ENCODE measurements at regions not wholly inside any gene's neighbourhood (a gene's known extent, or its start where the extent isn't known, plus 50 kb on each side); places are given as distances from the start of the nearest gene placed in this dataset.

- no peak for DNase-seq (ENCODE audit: low read depth)
Measured at GRCh38 chr20:60126975-60127374, 168.8 kb downstream of the CDH26 start.

GRCh38 chr20:60131375-60131774 is 173.2 kb downstream of the CDH26 start:
- no peak for DNase-seq (ENCODE audit: low read depth)

DNA sequence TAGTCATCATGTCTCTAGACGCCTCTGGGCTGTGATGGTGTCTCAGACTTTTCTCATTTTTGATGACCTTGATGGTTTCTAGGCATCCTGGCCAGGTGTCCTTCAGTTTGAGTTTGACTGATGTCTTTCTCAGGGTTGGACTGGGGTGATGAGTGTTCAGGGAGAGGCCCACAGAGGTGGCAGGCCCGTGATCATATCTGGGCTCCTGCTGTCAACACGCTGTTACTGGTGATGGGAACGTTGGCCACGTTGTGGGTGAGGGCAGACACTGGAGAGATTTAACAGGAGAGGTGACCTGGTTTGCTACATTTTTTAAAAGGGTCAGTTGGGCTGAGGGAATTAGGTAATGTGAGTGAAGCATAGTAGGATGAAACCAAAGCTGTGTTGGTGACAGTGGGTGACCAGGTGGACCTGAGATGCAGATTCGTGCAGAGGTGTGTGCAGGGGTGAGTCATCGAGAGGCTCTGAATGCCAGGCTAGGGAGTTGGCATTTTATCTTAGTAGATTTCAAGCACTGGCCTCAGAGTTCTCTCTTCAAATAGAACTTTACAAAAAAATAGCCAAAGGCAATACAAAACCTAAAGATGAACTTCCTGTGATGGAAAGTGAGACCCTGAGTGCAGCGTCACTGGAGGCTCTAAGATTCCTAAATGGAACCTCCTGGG is 174.1 kb downstream of the CDH26 start:
- DNase-seq (ENCODE audit: low read depth), result no peak

DNA sequence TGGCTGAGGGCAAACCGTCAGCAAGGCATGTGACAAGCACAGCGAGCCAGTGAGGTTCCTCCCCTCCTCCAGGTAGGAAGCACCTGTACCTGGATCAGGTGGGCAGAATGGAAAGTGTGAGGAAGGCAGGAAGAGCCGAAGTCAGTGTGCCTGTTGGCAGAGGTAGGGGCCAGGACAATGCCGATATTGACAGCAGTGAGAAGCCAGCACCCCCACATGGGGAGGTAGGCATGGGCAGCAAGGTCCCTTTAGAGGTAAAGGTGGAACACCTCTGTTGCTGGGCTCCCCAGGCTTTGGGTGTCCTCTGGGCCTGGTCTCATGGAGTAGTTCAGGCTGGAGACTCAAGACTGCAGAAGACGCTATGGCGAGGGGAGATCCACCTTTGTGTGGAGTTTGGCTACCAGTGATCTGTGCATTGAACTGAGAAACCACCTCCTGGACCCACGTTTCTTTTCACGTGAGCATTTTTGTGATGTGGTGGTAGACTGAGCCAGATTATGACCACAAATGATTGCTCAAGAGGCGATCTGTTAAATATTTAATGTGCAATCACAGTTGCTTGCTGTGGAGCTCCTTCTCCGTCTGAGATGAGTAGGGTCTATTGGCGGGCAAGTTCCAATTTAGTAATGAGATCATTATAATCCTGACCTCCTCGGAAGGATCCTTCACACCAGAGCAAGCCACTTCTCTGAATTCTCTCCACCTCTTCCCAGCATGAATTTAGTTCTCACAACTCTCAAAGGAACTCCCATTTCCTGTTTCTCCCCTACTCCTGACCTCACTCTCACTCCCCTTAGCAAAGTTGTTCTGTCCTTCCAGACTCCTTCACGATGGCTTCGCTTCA is 174.8 kb downstream of the CDH26 start:
- no peak for DNase-seq (ENCODE audit: low read depth)

GRCh38 chr20:60135276-60135675 is 177.1 kb downstream of the CDH26 start:
- DNase-seq (ENCODE audit: low read depth), result no peak

DNA sequence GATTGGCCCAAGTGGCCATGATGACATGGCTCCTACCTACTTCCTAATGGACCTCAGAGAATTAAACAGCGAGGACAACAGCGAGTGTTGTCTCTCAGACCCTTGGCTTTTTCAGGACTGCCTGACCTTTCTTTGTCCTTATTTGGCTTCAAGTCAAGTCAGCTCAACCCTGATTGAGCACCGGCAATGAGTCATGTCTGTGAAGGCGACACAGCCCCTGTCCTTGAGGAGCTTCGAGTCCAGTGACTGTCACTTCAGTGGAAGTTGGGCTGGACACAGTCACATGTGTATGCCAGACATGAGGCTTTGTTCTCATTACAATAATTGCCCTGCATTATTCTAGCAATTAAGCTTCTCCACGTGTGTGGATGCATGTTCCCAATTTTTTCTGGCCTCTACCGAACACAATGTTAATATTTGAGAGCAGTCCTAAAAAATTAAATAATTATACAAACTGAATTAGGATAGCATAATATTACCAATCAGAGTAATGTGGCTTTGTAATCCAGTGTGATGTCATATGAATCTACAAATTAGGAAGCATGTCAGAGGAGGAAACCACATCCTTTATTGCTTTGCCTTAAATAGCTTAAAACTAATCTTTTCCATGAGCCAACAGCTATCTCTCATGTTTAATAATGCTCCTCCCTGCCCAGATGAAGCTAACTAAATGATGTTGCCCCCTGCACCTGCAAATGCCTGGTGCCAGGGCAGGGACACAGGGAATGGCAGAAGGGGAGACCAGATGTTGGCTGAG is 178.6 kb downstream of the CDH26 start:
- DNase-seq (ENCODE audit: low read depth), result no peak

GRCh38 chr20:60137657-60138245 is 179.5 kb downstream of the CDH26 start:
- DNase-seq (ENCODE audit: low read depth), result peak; percentile 7

DNA sequence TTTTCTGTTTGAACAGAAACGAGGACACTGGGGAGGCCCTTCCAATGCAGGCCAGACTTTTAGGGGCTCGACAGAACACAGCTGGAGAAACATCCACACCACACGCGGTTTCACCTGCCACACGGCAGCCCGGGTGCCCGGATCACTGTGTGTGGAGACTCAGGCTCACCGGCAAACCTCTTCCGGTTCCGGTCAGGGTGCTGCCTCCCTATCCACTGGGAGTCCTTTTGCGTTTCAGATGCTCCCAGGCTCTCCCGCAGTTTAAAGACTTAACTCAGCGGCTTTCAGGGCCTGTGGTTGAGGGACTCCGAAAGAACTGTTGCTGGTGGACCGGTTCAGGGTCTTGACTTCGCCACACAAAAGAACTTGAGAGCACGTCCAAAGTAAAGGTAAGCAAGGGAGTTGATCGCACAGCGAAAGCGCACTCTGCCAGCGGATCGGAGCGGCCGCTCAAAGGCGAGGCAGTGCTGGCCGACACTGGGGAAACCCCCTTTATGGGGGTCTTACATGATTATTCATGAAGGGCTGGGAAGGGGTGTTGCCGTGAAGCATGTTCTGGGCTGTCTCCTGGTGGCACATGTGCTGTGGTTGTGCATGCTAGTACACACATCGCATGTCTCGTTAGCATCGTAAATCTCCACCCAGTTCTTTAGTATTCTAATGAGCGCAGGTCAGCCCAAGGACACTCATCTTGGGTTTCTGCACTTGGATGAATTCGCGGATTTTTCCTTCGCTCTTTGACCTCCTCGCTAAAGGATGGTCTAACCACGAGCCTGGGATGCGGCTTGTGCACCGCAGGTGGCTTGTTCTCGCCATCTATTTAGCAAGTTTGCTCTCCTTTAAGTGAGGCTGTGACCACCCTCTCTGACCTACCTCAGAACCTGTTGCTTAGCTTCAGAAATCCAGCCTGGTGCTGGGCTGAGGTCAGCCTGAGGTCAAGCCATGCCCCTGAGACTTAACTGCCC is 180.3 kb downstream of the CDH26 start:
- DNase-seq (ENCODE audit: low read depth), result no peak

GRCh38 chr20:60139663-60140446 is 181.6 kb downstream of the CDH26 start:
- no peak for DNase-seq (ENCODE audit: low read depth)

DNA sequence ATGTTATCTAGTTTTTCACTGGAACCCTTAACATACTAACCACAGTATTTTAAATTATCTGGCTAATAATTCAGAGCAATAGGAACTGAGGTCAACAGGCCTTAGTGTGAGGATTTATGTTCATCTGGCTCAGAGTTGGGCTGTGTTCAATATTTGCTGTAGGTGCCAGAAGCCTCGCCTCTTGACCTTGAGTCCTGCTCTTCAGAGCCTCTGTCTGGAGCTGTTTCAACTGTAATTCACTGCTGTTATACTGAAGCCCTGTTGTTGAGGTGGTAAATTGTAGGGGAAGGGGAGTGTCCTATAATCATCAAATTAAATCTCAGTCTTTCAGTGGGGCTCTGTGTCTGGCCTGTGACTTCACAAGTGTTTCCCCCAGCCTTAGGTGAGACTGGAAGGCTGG is 184.4 kb downstream of the CDH26 start:
- no peak for DNase-seq (ENCODE audit: low read depth)

- no peak for DNase-seq (ENCODE audit: low read depth)
Measured at GRCh38 chr20:60143261-60143842, 185.1 kb downstream of the CDH26 start.

DNA sequence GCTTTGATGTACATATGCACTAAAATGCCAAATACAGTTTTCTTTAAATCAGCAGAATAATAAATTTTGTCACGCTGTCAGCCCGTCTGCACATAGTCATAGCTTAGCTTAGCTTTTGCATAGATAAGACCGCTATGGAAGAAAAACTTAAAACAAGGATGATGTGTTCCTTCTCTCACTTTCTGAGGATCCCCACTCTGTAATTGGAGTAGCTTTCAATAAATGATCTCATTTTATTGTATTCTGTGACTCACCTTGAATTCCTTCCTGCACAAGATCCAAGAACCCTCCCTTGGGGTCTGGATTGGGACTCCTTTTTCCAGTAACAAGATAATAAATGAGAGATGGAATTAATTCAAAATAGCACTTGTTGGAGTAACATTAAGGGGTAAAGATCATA is 186.2 kb downstream of the CDH26 start:
- no peak for DNase-seq (ENCODE audit: low read depth)

GRCh38 chr20:60144974-60145527 is 186.8 kb downstream of the CDH26 start:
- DNase-seq (ENCODE audit: low read depth), result no peak

DNA sequence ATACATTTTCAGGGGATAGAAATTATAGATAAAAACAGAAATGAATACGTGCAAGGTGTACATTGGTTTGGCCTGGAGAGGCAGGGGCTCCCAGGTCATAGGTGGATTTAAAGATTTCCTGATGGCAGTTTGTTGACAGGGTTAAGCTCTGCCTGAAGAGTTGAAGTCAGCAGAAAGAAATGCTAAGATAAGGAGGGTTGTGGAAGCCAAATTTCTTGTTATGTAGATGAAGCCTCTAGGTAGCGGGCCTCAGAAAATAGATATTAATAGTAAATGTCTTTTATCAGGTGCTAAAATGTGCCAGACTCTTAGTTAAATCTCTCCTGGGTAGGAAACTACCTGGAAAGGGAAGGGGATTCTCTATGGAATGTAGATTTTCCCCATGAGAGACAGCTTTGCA is 188.8 kb downstream of the CDH26 start:
- no peak for DNase-seq (ENCODE audit: low read depth)

- no peak for DNase-seq (ENCODE audit: low read depth)
Measured at GRCh38 chr20:60148885-60149284, 190.7 kb downstream of the CDH26 start.

- DNase-seq (ENCODE audit: low read depth), result no peak
Measured at GRCh38 chr20:60152792-60153191, 194.6 kb downstream of the CDH26 start.

- DNase-seq (ENCODE audit: low read depth), result no peak
Measured at GRCh38 chr20:60160451-60161145, 202.4 kb downstream of the CDH26 start.

DNA sequence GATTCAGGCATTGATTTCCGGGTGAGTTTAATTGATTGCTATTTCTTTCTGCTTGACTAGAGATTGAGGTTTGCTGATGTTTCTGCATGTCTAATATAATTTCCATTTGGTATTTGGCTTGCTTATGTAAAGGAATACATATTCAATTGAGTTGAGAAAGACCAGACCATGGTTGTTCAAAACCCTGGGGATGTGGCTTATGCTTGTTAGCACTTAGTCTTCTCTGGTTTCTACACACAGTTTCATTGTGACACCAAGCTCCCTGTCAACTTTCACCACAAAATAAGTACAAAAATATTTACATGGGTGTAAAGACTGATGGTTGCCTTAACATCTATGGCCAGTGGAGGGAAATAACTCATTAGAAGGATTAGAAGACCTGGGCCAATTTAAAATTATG is 209.6 kb downstream of the CDH26 start:
- DNase-seq (ENCODE audit: low read depth), result no peak

DNA sequence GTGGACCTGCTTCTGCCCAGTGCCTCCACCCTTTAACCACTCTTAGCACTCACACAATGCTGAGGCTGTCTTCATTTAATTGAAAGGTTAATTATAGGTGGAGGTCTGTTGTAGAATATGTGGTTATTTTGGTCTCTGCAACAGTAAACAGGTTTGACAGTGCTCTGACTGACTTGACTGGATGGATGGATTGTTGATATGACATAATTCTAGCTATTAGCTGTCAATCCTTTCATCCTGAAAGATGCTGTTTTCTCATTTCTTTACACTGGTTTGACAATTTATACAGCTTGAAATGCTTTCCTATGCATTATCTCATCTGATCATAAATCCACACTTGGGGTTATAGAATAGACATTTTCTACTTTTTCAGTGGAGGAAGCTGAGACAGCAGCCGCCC is 210.7 kb downstream of the CDH26 start:
- DNase-seq (ENCODE audit: low read depth), result no peak

All from stimulated activated CD8-positive, alpha-beta memory T cell treated with anti-CD3 and anti-CD28 coated beads, Interleukin-12 subunit alpha, Interleukin-12 subunit beta, amount 100 ng/mL, for 1 hour (primary cell).